HCT116 (cell line): ENCODE measurements at regions not wholly inside any gene's neighbourhood (a gene's known extent, or its start where the extent isn't known, plus 50 kb on each side); places are given as distances from the start of the nearest gene placed in this dataset.

ENCODE experiments used
- ATAC-seq: fragments of 200-7000 bp; cut with Tn5 transposase; 2 replicates; pipeline ENCODE4 v1.9.1; 2020; ENCODE audit warnings: mild to moderate bottlenecking, moderate library complexity
- BruUV-seq: library from RNA; stranded (reverse); fragments of 400-500 nt; replicated peaks from 2 replicates; lab custom pipeline; 2021; lab: Mats Ljungman, UMichigan
- CTCF ChIA-PET: fragments of 300-600 bp; sonication (Branson Sonifier 250); formaldehyde crosslinking; loops from one replicate; lab custom pipeline; 2021; ENCODE audit warnings: antibody characterized with exemption; lab: Charles Lee
- POLR2A ChIA-PET: fragments of 300-600, 350-600 bp; sonication (Branson Sonifier 250); formaldehyde crosslinking; loops from one replicate; lab custom pipeline; 2021; ENCODE audit warnings: antibody characterized with exemption; lab: Charles Lee
- RAD21 ChIA-PET, 2 experiments: fragments of 300-600 bp; sonication (Branson Sonifier 250); formaldehyde crosslinking; loops; one replicate each; lab custom pipeline; 2023; ENCODE audit warnings: low total read pairs in 2 of 2; ENCODE audit not compliant: uncharacterized antibody in 2 of 2, unreplicated experiment in 2 of 2, low non-redundant PET in 1 of 2; lab: Charles Lee
- DNase-seq: peaks from one replicate; pipeline ENCODE4 v3.0.0-alpha.2; 2010; ENCODE audit warnings: low read depth, low spot score
- H2AFZ ChIP-seq: fragments of 200-600 bp; shearing (Covaris generic), sonication (generic); 2 replicates; pipeline ENCODE4 v1.6.1; 2017; ENCODE audit warnings: low read depth, mixed run types, mixed read lengths, antibody characterized with exemption, low read length; ENCODE audit not compliant: poor library complexity, severe bottlenecking
- H3K27ac ChIP-seq: 2 replicates; pipeline ENCODE4 v1.5.1; 2012; ENCODE audit warnings: low read depth, low read length
- H3K27me3 ChIP-seq: fragments of 200-600 bp; sonication (generic); 2 replicates; pipeline ENCODE4 v1.6.1; 2016; ENCODE audit warnings: mixed run types, low read length, mixed read lengths; ENCODE audit not compliant: insufficient read depth
- H3K36me3 ChIP-seq, 2 experiments: fragments of 200-500 bp in 1 of 2; fragments of 200-600 bp in 1 of 2; sonication (Bioruptor generic) in 1 of 2; sonication (generic) in 1 of 2; 2 replicates each; pipeline versions ENCODE4 v1.5.1 to v1.6.1; 2014 to 2016; ENCODE audit warnings: low read length in 2 of 2, inconsistent platforms in 1 of 2, mixed read lengths in 1 of 2, mixed run types in 1 of 2; ENCODE audit not compliant: insufficient read depth in 2 of 2, control insufficient read depth in 1 of 2
- H3K4me1 ChIP-seq, 2 experiments: fragments of 200-600 bp in 1 of 2; sonication (generic) in 1 of 2; 2 replicates each; pipeline versions ENCODE4 v1.5.1 to v1.6.1; 2012 to 2017; ENCODE audit warnings: low read length in 2 of 2, inconsistent platforms in 1 of 2, mild to moderate bottlenecking in 1 of 2, mixed read lengths in 1 of 2, mixed run types in 1 of 2, moderate library complexity in 1 of 2; ENCODE audit not compliant: insufficient read depth in 2 of 2, control insufficient read depth in 1 of 2
- H3K4me2 ChIP-seq: fragments of 200-600 bp; sonication (generic); 2 replicates; pipeline ENCODE4 v1.6.1; 2017; ENCODE audit warnings: mixed run types, low read length, mixed read lengths
- H3K4me3 ChIP-seq, 2 experiments: fragments of 200-600 bp in 1 of 2; sonication (generic) in 1 of 2; replicated peaks in 1 of 2; 2 replicates each; pipeline ENCODE4 v1.5.1; 2011 to 2016; ENCODE audit warnings: low read length in 2 of 2, control low read depth in 1 of 2, low read depth in 1 of 2, mild to moderate bottlenecking in 1 of 2, mixed read lengths in 1 of 2, mixed run types in 1 of 2
- H3K79me2 ChIP-seq: fragments of 200-600 bp; sonication (generic); 2 replicates; pipeline ENCODE4 v1.6.1; 2017; ENCODE audit warnings: mild to moderate bottlenecking, mixed run types, low read length, moderate library complexity, mixed read lengths; ENCODE audit not compliant: insufficient read depth
- H3K9ac ChIP-seq: fragments of 200-600 bp; sonication (generic); 2 replicates; pipeline ENCODE4 v1.6.1; 2016; ENCODE audit warnings: low read length, mixed read lengths
- H3K9me2 ChIP-seq: fragments of 200-600 bp; sonication (generic), shearing (Covaris generic); 2 replicates; pipeline ENCODE4 v1.6.1; 2017; ENCODE audit warnings: mixed run types, mild to moderate bottlenecking, moderate library complexity; ENCODE audit not compliant: insufficient read depth
- H3K9me3 ChIP-seq, 2 experiments: fragments of 200-500 bp in 1 of 2; fragments of 200-600 bp in 1 of 2; sonication (Bioruptor generic) in 1 of 2; sonication (generic) in 1 of 2; 2 replicates each; pipeline ENCODE4 v1.6.1; 2014 to 2017; ENCODE audit warnings: low read length in 2 of 2, mixed read lengths in 2 of 2, inconsistent platforms in 1 of 2, low read depth in 1 of 2, mild to moderate bottlenecking in 1 of 2, mixed run types in 1 of 2, moderate library complexity in 1 of 2; ENCODE audit not compliant: control insufficient read depth in 1 of 2, insufficient read depth in 1 of 2
- H4K20me1 ChIP-seq: fragments of 200-600 bp; sonication (generic), shearing (Covaris generic); 2 replicates; pipeline ENCODE4 v1.6.1; 2017; ENCODE audit warnings: mixed run types, mild to moderate bottlenecking, moderate library complexity; ENCODE audit not compliant: insufficient read depth
- CBX3 ChIP-seq: IDR thresholded peaks from 2 replicates; pipeline ENCODE4 v1.6.1; 2012; ENCODE audit warnings: low read depth
- EGR1 ChIP-seq: IDR thresholded peaks from 2 replicates; pipeline ENCODE4 v1.6.1; 2012; ENCODE audit warnings: low read depth
- EZH2phosphoT487 ChIP-seq: fragments of 200-600 bp; IDR thresholded peaks from 2 replicates; pipeline ENCODE4 v1.6.1; 2018; ENCODE audit warnings: antibody characterized with exemption, borderline replicate concordance
- FOSL1 ChIP-seq: IDR thresholded peaks from 2 replicates; pipeline ENCODE4 v1.6.1; 2012; ENCODE audit warnings: low read depth
- JUND ChIP-seq: IDR thresholded peaks from 2 replicates; pipeline ENCODE4 v1.6.1; 2012
- SIN3A ChIP-seq: IDR thresholded peaks from 2 replicates; pipeline ENCODE4 v1.6.1; 2012; ENCODE audit warnings: low read depth
- SP1 ChIP-seq: IDR thresholded peaks from 2 replicates; pipeline ENCODE4 v1.6.1; 2012; ENCODE audit warnings: low read depth
- ZNF274 ChIP-seq: fragments of 200-500 bp; sonication (Bioruptor generic); IDR thresholded peaks from 2 replicates; pipeline ENCODE4 v1.6.1; 2014; ENCODE audit warnings: mild to moderate bottlenecking, low read depth, low read length, inconsistent platforms
- intact Hi-C: fragments of 100-400 bp; cut with micrococcal nuclease; formaldehyde crosslinking; loops from 2 replicates; pipeline ENCODE4 v1.10.0; 2022
- TF ChIP-seq, protein P1 (sequence below), 3 experiments: fragments of 200-600 bp in 1 of 3; sonication (generic) in 1 of 3; IDR thresholded peaks in 2 of 3; conservative IDR thresholded peaks in 1 of 3; 2 replicates each; pipeline ENCODE4 v1.5.1; 2012 to 2017; ENCODE audit warnings: low read depth in 2 of 3, low read length in 2 of 3, antibody characterized with exemption in 1 of 3, borderline replicate concordance in 1 of 3, control low read depth in 1 of 3, mild to moderate bottlenecking in 1 of 3, mixed read lengths in 1 of 3, mixed run types in 1 of 3, moderate library complexity in 1 of 3; ENCODE audit not compliant: insufficient read depth in 1 of 3
- TF ChIP-seq, protein P2 (sequence below): IDR thresholded peaks from 2 replicates; pipeline ENCODE4 v1.6.1; 2012

DNA sequence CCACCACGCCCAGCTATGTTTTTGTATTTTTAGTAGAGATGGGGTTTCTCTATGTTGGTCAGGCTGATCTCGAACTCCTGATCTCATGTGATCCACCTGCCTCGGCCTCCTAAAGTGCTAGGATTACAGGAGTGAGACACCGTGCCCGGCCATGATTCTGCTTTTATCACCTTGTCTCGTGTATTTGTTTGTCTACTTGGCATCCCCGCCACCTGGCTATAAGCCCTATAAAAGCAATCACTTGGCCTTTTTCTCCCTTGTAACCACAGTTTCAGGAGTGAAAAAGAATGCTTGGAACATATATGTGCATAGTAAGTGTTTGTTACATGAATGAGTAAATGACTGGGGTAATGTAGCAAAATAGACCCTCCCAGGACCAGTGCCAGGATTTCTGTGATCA lies 77.5 kb upstream of the PAPOLG start:
- no peaks in the 10 kb centered on the region for H3K9me2 ChIP-seq
- BruUV-seq = no TSS peak
- H3K79me2 ChIP-seq = no peaks in the 10 kb centered on the region
- no peak overlapping the region for H3K9ac ChIP-seq
- no peaks in the 10 kb centered on the region; a peak in 1 of 4 replicates for H3K4me1 ChIP-seq
- no peaks in the 10 kb centered on the region for H4K20me1 ChIP-seq
- H2AFZ ChIP-seq = no peak overlapping the region
- no peak overlapping the region for H3K4me2 ChIP-seq
- no peaks in the 10 kb centered on the region for H3K27me3 ChIP-seq
- intact Hi-C loops = loop anchor here (10.0 kb wide), 1 partner anchor 1914 kb away; no protein-coding TSS in a partner anchor
- TF ChIP-seq SIN3A (no peak), EGR1 (no peak), ZNF274 (no peak), FOSL1 (no peak), CBX3 (no peak)
- TF ChIP-seq, protein P1, sequence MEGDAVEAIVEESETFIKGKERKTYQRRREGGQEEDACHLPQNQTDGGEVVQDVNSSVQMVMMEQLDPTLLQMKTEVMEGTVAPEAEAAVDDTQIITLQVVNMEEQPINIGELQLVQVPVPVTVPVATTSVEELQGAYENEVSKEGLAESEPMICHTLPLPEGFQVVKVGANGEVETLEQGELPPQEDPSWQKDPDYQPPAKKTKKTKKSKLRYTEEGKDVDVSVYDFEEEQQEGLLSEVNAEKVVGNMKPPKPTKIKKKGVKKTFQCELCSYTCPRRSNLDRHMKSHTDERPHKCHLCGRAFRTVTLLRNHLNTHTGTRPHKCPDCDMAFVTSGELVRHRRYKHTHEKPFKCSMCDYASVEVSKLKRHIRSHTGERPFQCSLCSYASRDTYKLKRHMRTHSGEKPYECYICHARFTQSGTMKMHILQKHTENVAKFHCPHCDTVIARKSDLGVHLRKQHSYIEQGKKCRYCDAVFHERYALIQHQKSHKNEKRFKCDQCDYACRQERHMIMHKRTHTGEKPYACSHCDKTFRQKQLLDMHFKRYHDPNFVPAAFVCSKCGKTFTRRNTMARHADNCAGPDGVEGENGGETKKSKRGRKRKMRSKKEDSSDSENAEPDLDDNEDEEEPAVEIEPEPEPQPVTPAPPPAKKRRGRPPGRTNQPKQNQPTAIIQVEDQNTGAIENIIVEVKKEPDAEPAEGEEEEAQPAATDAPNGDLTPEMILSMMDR (IDR thresholded peaks at IDR 0.05 in 2 of 3, conservative IDR thresholded peaks at IDR 0.05 in 1 of 3; ENCODE audit: borderline replicate concordance in 1 of 3, insufficient read depth in 1 of 3, low read depth in 2 of 3, low read length in 2 of 3) = no peak
- no peaks in the 10 kb centered on the region for H3K9me3 ChIP-seq
- ChIA-PET POLR2A (no interaction called here), RAD21 (no interaction called here), CTCF (no interaction called here)
- H3K27ac ChIP-seq = no peak overlapping the region
- no peaks in the 10 kb centered on the region for H3K36me3 ChIP-seq
- DNase-seq = no peak
- no peak overlapping the region for H3K4me3 ChIP-seq
- ATAC-seq = no peak

DNA sequence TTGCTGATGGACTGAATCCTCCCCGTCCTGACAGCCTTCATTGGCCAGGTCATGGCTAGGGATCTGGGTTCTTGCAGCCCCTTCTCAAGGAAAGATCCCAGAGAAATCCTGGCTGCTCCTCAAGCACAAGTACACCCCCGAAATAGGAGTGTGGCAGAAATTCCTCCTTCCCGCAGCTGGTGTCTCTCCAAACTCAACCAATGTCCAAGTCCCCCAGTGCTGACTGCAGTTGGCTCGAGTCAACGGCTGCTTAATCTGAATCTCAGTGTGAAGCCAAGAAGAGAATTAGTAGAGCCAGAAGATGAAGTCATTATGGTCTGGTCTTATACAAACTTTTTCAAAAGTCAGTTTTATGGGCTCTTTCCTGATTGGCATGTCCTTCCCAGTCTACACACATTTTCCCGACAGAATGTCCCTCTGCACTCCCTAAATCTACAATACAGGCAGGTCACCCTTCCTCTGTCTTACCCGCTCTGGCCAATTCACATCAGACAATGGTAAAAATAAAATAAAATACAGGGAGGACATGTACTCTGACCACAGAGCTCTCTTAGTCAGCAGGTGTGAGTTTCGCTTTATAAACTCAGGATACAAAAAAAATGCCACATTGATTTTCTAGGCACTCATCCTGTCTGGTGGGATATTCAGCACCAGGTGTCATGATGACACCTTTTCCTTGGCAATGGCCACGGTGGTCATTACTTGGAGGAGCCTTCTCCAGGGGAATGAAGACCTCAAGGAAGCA lies 76.9 kb upstream of the PAPOLG start:
- intact Hi-C loops = loop anchor here (10.0 kb wide), 1 partner anchor 1914 kb away; no protein-coding TSS in a partner anchor
- H3K27me3 ChIP-seq = no peaks in the 10 kb centered on the region
- no peaks in the 10 kb centered on the region for H3K79me2 ChIP-seq
- no peak overlapping the region for H3K27ac ChIP-seq
- H3K9ac ChIP-seq = no peak overlapping the region
- RAD21 ChIA-PET = no interaction called here
- no peak overlapping the region for H2AFZ ChIP-seq
- H3K9me3 ChIP-seq = no peaks in the 10 kb centered on the region
- no peak overlapping the region for H3K4me2 ChIP-seq
- no peaks in the 10 kb centered on the region; a peak in 1 of 4 replicates for H3K4me1 ChIP-seq
- H3K9me2 ChIP-seq = no peaks in the 10 kb centered on the region
- ATAC-seq (no peak), DNase-seq (no peak)
- H4K20me1 ChIP-seq = no peaks in the 10 kb centered on the region
- no peaks in the 10 kb centered on the region for H3K36me3 ChIP-seq
- no peak overlapping the region for H3K4me3 ChIP-seq
- no TSS peak for BruUV-seq
- CTCF ChIA-PET = no interaction called here
- POLR2A ChIA-PET = no interaction called here
- TF ChIP-seq, protein P2, sequence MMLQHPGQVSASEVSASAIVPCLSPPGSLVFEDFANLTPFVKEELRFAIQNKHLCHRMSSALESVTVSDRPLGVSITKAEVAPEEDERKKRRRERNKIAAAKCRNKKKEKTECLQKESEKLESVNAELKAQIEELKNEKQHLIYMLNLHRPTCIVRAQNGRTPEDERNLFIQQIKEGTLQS = no peak
- TF ChIP-seq EZH2phosphoT487 (no peak), FOSL1 (no peak), SP1 (no peak), JUND (no peak), SIN3A (no peak), ZNF274 (no peak), EGR1 (no peak)
- TF ChIP-seq, protein P1 (IDR thresholded peaks at IDR 0.05 in 2 of 3, conservative IDR thresholded peaks at IDR 0.05 in 1 of 3; ENCODE audit: borderline replicate concordance in 1 of 3, insufficient read depth in 1 of 3, low read depth in 2 of 3, low read length in 2 of 3) = no peak
